ENCODE measurements at regions not wholly inside any gene's neighbourhood (a gene's known extent, or its start where the extent isn't known, plus 50 kb on each side); places are given as distances from the start of the nearest gene placed in this dataset.

DNA sequence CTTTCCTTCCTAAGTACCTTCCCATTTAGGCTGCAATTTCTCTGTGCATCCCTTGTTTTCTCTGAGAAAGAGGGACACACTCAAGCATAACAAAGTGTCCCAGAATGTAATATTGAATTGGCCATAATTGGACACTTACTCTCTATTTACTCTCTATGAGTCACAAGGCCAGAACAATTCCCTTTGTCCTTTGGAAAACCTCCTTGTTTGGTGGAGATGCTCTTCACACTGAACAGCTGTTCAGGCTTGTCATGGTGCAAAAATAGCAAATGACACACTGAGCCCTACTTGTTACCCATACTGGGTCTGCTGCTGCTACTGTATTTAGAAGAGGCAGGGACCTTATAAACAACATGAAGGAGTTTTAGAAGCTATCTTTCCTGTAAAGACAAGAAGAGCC, 1590.5 kb upstream of the TMEM132C start:
- TF ChIP-seq, protein P1, sequence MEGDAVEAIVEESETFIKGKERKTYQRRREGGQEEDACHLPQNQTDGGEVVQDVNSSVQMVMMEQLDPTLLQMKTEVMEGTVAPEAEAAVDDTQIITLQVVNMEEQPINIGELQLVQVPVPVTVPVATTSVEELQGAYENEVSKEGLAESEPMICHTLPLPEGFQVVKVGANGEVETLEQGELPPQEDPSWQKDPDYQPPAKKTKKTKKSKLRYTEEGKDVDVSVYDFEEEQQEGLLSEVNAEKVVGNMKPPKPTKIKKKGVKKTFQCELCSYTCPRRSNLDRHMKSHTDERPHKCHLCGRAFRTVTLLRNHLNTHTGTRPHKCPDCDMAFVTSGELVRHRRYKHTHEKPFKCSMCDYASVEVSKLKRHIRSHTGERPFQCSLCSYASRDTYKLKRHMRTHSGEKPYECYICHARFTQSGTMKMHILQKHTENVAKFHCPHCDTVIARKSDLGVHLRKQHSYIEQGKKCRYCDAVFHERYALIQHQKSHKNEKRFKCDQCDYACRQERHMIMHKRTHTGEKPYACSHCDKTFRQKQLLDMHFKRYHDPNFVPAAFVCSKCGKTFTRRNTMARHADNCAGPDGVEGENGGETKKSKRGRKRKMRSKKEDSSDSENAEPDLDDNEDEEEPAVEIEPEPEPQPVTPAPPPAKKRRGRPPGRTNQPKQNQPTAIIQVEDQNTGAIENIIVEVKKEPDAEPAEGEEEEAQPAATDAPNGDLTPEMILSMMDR (IDR thresholded peaks at IDR 0.05; ENCODE audit: low read length) = no peak
- no peak for TF ChIP-seq EZH2 (IDR thresholded peaks at IDR 0.05; ENCODE audit: borderline replicate concordance, low read length)
